ENCODE measurements at regions not wholly inside any gene's neighbourhood (a gene's known extent, or its start where the extent isn't known, plus 50 kb on each side); places are given as distances from the start of the nearest gene placed in this dataset.
A peak's percentile ranks its signal among the peaks of the same experiment; 100 is the strongest.
"Not testable (repeated sequence)": the region's sequence is repeated elsewhere in the genome, so short reads cannot be mapped to it uniquely, and the experiment has no call there.

DNA sequence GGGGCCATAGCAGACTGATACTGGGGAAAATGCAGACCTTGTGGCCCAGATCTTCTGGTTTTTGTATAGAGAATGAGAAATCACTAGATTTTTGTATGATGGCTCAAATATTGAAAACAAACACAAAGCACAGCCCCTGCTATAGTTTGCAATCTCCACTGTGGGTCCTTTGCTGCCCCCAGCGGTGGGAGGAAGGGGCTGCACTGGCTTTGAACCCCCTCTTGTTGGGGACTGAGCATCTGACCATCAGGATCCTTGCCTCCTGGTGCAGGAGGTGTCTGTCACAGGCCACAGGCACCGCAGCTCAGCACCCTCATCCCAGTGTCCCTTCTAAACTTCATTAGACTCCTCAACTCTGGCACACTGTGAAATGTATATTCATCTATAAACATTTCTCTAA is 252.3 kb downstream of the BCL2L11 start:
- DNase-seq, result not testable (repeated sequence)

DNA sequence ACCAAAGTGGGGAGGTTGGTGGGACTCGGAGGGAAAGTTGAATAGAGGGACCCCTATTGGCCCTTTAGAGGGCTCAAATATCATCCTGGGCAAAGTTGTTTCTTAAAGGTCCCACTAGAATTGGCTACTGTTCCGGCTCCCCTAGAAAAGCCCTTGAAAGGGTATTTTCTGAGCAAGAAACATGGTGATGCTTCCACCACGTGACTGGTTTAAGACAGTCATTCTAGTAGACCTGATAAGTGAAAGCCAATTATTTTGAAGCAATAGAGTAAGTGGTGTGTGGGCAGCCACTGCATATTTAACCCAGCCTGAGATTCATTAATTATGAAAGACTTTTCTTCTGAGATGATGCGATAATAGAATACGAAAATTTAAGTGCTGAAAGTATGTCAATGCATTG is 253.3 kb downstream of the BCL2L11 start:
- DNase-seq, result not testable (repeated sequence)

DNA sequence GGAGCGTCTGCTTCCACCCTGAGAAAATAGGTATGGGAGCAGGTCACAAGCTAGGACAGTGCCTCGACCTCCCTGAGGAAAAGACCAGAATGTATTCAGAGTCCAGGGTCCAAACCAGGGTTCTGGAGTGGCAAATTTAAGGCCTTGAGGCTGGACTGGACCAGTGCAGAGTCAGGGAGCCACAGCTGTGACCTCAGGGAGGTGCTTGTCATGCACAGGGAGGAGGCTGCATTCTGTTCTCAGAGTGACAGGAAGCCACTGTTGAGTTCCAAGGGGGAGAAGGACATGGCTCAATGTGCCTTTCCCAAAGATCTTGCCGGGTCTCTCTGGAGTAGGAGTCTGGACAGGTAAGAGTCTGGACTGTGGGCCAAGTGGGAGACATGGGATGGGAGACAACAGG is 254.0 kb downstream of the BCL2L11 start:
- DNase-seq, result not testable (repeated sequence)

DNA sequence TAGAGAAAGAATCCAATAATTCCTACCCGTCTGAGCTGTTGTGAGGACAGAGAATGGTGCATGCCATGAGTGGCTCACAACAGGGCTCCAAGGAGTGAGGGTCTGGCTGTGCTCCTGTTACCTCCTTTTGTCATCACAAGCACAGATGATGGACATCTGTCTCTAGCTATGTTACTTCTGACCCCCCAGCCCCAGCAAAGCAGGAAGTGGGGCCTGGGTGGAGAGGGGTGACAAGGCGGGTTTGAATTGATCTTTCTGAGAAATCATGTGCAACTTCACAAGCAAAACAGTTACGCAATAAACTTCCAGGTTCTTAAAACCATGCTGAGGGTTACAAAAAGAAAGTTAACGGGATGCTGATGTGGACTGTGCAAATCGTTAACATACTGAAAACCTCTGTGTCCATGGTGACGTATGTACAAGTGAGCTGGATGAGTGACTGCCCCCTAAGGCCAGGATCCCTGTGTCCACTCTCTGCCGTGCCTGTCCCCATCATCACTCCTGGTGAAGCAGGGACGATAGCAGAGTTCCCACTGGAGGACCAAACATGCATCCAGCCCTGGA is 254.7 kb downstream of the BCL2L11 start:
- not testable (repeated sequence) for DNase-seq

DNA sequence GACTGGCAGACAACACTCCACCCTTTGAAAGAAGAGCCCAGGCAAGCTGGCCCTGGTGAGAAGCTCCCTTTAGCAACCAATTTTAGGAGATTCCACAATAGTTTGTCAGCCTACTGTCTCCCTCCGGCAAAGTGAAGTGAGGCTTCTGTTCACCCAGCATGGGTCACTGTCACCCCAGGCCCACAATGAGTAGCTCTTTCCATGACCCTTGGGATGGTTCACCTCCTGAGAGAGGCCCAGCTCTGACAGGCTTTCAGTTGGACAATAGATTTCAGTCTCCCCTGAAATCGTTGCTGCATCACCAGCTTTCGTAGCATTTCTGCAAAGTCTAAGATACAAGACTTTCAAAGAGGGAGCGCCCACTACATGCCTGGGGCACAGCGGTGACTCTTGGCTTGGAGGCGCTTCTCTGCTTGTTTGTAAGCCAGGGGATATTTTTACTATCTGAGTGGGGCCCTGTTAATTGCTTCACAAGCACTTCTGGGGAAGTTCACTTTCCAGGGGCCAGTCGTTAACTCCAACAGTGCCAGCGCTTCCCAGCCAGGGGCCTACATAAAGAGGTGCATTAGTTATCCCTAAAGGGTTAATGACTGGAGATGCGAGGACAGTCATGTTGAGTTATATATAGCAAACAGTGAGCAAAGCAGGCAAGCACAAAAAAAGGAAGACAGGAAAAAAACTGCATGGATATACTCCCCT is 255.7 kb downstream of the BCL2L11 start:
- DNase-seq, result not testable (repeated sequence)

DNA sequence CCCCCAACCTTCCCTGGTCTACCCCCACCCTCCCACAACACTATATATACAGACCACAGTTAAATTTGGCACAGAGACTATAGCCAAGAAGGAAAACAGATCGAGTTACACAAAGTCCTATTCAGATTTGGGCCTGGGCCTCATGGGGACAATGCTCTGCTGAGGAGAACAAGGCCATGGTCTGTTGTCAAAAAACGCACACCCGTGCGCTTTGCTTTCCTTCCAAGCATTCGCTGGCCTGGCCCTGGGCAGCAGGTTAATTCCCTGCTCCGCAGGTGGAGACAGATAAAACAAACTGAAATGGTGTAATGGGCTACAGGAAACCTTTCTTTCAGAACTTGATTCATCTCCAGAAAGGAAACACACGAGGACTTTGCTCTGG is 256.2 kb downstream of the BCL2L11 start:
- DNase-seq, result not testable (repeated sequence)

DNA sequence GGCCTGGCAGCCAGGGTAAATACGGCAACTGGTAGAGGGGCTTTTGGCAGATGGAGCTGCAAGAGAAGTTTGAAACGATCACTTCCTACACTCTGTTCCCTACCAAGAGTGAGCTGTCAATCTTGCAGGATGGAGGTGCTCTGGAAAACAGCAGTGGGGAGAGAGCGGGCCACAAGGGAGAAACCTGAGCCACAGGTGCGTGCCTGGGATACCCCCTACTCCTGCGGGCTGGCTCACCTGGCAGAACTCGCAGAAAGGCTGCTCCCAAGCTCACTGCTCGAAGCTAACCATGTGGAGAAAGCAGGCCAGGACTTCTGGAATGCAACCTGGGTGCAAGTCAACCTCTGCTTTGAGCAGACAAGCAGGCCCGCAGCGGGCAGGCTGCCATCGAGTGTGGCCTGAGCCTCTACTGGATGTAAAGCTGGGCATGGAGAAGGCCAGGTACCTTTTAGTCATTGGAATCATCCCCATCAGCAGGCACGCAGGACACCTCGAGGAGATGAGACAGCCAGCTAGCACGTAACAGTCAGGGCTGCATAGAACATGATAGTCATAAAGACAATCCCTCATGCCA is 256.8 kb downstream of the BCL2L11 start:
- DNase-seq, result not testable (repeated sequence)

DNA sequence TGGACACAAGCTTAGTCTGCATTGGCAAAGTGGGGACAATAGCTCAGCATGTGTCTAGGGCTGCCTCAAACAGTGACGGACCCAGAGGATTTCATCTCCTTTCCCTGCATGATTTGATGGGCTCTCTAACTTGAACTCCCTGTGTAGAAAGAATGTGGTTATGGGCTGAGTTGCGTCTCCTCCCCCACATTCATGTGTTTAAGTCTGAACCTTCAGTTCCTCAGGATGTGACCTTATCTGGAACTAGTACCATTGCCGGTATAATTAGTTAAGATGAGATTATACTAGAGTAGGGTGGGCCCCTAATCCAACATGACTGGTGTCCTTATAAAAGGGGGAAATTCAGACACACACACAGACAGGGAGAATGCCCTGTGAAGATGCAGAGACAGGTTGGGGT is 257.6 kb downstream of the BCL2L11 start:
- DNase-seq, result not testable (repeated sequence)

DNA sequence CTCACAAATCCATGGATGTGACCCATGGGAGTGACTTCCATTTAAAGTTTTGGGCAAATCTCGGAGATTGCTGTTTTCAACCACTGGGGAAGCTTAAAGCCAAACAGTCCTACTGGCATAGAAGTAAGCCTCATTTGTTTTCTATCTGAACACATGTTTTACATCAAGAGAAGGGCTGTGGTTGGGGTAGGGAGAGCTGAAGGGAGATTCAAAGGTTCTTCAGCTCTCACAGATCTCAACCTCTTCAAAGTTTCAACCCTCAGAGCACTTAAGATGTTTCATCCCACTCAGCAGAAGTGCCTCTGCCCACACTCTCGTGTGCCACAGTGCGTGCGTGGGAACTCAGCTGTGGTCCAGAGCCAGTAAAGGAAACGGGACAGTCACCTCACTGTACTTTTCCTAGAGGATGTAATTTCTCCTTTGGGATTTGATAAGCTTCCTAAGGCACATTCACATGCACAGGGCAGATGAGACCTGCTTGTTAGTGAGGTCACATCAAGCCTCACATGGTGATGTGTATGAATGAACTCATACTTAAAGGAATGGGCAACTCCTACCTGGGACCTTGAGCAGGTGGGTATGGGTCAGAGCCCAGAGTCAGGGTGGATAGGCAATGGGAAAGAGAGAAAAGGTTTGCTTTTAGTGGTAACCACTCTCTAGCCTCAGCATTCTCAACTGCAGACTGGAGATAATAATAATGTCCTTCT is 260.2 kb downstream of the BCL2L11 start:
- not testable (repeated sequence) for DNase-seq

DNA sequence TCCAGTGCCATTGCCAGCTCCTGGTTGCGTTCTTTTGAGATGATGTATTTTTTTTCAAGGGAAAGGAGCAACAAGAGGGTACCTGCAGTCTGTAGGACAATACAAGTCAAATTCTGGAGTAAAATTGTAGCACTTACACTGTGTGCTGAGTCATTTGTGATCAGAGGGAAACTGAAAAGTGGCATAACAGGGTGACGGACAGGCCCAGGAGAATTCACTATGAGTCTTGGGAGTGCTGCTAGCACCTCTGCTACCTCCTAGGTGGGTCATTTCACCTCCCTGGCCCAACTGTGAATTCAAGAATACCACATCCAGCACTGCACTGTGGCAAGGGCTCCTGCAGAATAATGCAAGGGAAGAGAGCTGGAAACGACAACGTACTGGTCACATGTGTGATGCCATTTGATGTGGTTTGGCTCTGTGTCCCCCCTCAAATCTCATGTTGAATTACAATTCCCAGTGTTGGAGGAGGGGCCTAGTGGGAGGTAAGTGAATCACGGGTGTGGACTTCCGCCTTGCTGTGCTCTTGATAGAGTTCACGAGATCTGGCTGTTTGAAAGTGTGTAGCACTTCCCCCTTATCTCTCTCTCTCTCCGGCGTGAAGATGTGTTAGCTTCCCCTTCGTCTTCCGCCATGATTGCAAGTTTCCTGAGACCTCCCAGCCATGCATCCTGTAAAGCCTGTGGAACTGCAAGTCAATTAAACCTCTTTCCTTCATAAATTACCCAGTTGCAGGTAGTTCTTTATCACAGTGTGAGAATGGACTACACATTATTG is 261.0 kb downstream of the BCL2L11 start:
- not testable (repeated sequence) for DNase-seq

DNA sequence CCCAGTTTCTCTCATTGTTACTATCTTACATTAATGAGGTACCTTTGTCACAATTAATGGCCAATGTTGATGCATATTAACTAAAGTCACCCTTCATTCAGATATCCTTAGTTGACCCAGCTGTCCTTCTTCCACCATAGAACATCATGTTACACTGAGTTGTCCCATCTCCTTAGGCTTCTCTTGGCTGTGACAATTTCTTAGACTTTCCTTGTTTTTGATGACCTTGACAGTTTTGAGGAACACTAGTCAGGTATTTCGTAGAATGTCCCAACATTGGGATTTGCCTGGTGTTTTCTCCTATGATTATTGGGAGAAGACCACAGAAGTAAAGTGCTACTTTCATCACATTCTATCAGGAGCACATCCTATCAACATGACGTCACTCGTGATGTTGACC is 261.8 kb downstream of the BCL2L11 start:
- not testable (repeated sequence) for DNase-seq

DNA sequence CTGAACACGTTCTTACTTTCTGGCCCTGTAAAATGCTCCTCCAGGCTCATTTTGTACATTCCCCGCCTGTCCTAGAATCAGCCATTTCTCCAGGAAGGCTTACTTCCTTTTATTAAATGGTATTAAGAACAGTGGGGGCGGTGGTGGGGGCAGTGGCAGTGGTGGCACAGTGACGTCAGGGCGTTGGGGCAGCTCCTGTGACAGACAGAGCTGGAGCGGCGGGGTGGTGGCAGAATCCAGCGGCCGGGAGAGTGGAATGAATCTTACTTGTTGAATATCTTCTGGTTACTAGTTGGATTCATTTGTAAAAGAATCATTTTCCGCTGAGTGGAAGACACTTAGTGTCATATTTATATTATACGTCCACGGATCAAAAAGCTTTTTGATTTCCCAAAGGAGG is 262.6 kb downstream of the BCL2L11 start:
- not testable (repeated sequence) for DNase-seq

DNA sequence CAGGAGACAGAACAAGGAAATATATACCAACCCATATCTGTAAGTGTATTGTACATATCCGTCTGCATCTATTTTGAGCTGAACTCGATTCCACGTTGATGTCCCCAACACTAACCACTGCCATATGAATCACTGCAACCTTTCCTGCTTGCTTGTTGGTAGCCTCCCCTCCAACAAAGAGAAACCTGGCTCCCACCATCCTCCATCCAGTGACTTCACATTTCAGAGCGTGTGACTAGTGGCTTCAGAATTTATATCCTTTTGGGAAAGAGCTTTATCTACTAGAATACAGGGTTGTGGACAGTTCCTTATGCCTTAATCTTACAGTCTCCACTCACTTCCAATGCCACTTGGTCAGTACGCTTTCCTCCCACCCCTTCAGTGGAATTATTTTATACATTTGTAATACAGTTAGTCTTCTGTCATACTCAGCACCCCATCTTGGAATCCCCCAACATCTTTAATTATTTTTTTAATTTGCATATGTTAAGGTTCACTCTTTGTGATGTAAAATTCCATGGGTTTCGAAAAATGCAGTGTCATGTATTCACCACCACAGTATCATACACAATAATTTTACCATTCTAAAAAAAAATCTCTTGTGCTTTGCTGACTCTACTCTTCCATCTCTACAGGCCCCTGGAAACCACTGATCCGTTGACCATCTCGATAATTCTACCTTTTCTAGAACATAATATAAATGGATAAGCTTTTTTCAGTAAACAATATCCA is 264.7 kb downstream of the BCL2L11 start:
- DNase-seq, result peak; percentile 47

DNA sequence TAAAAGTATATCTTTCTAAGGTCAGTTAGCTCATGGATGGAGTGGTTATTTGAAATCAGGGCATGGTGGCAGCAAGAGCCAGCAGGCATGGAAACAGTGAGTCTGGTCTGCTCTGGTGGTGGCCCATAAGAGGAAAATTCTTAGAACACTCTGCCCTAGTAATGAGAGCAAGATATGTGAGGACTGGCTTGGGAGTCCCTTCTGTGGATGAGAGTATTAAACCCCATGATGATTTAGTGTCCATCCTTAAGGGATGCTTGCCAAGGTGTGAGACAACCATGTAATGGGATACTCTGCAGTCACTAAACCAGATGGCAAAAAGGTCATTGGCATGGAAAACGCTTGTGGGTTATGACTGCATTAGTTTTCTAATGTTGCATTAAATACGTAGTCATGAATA is 269.9 kb downstream of the BCL2L11 start:
- DNase-seq, result not testable (repeated sequence)

DNA sequence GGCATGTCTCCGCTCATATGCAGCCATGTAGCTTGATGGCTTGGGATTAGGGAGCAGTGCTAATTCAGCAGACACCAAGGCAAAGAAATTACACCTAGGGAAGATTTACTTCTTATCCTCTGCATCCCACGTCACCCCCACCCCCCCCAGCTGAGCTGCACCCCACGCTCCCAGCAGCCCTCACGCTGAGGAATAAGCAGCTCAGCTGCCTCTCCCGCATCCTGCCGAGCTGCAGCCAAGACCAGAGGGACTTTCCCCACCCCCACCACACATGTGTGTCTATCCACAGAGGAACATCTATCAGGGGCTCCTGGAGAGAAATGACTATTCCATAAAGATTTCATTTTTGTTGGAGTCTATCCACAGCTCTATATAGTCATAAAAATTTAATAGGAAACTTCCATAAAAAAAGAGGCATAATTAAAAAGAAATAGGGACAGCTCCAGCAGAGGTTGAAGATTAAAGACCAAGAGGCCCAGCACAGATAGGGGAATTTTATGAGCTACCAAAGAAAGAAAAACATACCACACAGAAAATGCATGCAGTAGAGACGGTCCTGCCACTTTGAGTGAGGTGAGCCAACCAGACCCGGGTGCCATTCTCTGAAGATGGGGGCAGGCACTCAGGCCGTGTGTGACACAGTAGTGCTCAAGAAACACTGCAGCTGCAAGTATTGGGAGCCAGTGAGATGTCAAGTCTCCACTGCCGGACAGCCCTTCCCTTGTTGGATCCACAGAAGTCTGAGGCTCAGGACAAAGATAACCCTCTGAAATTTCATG is 274.8 kb downstream of the BCL2L11 start:
- DNase-seq, result peak; percentile 60

DNA sequence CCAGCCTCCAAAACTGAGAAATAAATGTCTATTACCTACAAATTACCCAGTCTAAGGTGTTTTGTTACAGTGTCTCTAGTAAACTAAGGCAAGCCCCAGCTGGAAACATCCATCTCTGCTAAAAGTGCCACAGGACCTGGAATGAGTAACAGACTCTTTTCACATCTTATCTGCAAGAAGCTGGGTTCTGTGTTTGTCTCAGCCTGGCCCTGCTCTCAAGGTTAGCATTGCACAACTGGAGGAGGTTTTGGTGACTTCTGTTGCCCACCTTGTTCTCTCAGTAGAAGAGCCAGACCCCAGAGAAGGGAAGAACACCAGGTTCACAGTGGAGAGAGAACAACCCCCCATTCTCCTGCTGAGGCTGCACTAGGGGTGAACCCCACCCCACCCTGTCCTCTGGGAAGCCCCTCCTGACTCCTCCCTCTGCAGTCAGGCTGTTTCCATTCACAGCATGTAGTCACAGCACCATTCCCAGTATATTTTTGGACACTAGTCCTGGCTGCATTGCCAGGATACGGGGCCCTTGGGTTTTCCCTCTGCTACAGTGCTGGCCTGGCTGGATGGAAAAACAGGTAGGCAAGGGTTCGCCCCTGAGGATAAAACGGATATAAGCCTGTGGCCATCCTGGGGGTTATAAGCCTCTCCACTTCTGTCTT is 280.0 kb downstream of the BCL2L11 start:
- DNase-seq, result not testable (repeated sequence)

DNA sequence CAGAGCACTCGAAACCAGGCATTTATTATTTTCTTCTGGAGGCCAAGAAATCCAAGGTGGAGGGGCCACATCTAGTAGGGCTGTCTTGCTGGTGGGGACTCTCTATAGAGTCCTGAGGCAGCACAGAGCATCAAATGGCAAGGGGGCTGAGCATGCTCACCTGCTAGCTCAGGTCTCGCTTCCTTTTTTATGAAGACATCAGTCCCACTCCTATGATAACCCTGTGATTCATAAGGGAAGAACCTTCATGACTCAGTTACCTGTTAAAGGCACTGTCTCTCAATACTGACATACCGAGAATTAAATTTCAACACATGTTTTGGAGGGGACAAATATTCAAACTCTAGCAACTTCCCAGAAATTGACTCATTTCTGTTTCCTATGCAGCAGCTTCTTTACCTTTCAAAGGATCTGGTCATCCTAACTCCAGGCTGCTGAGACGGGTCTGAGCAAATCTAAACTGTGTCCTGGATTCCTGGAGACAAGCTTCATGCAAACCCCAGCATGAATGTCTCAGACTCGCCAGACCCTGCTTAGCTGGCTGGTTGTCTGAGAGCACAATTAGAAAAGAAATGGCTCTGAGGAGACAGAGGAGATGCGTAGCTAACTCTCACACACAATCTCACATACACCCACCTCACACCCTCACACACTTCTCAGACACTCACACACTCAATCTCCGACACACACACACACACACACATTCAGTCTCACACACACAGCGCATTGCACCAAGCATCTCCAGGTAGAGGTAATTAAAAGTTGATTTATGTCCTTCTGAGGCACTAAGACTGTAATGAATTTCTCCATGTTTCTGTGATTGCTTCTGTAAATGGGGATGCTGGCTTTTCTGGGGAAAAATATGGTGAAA is 280.8 kb downstream of the BCL2L11 start:
- not testable (repeated sequence) for DNase-seq

DNA sequence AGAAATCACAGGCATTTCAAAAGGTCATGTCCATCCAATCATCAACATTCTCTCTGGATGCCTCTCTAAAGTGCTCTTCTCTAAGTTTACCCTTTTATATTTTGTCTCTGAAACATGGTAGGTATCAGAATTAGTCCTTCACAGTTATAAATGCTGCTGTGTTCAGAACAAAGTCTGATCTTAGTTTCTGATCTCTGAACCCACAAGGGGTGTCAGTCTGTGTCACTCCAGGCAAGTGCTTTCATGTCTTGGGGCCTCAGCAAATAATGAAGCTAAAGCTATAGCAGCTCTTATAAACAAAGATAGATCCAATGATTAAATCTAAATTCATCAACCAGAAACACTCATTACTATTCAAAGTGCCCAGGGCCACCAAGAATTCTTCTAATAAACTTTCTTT is 281.7 kb downstream of the BCL2L11 start:
- not testable (repeated sequence) for DNase-seq

DNA sequence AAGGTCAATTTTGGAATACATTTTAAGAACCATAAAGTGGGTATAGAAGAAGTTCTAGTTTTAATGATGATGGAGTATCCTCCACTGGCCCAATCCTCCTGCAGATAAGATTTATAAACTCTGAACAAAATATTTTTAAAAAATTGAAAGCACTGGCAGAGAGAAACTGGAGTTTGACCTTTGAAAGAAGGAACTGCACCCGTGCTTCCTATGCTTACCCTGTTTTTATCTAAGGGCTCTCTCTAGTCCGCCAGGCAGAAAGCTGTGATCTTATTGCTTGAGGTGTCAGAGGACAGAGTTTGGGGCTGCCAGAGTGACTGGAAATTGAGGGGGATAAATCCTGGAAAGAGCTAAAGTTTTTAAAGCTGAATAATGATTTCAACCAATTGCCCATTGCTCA is 282.6 kb downstream of the BCL2L11 start:
- not testable (repeated sequence) for DNase-seq

All from fibroblast of skin of back (primary cell).